SH-SY5Y (cell line): ENCODE measurements at regions not wholly inside any gene's neighbourhood (a gene's known extent, or its start where the extent isn't known, plus 50 kb on each side); places are given as distances from the start of the nearest gene placed in this dataset.

ENCODE experiments used
- GATA2 ChIP-seq: IDR thresholded peaks from 2 replicates; pipeline ENCODE4 v1.6.1; 2011; ENCODE audit warnings: mild to moderate bottlenecking, low read depth, low read length
- GATA3 ChIP-seq: IDR thresholded peaks from 2 replicates; pipeline ENCODE4 v1.6.1; 2011; ENCODE audit warnings: low read depth, mild to moderate bottlenecking, low read length, moderate library complexity

DNA sequence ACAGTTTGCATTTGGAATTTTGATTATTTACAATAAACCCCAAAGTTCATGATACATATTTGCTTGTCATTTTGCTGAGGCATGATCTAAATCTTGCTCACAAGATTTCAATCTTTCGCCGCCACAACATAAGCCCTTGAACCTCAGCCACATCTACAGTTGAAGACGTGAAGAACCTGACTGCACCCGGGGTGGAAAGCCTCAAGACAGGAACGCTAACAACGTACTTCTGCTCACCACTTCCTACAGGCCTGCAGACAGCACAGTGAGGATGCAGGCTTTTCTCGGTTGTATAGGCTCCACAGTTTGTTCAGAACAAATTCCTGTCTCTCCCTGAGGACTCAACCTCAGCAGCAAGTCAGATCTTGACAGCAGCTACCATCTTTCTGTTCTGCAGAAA is 393.8 kb upstream of the PRKCQ start:
- TF ChIP-seq GATA2 = no peak
- no peak for TF ChIP-seq GATA3
